PC-9 (cell line): ENCODE measurements at regions not wholly inside any gene's neighbourhood (a gene's known extent, or its start where the extent isn't known, plus 50 kb on each side); places are given as distances from the start of the nearest gene placed in this dataset.

Experiments used
- BruUV-seq: library from RNA; stranded (reverse); fragments of 400-500 nt; replicated peaks from 2 replicates; lab custom pipeline; 2021; lab: Mats Ljungman, UMichigan
- CTCF ChIA-PET: fragments of 300-600 bp; sonication (Branson Sonifier 250); formaldehyde crosslinking; loops from one replicate; lab custom pipeline; 2022; ENCODE audit warnings: antibody characterized with exemption; lab: Charles Lee
- POLR2A ChIA-PET: fragments of 300-600 bp; sonication (Branson Sonifier 250); formaldehyde crosslinking; loops from one replicate; lab custom pipeline; 2022; ENCODE audit warnings: antibody characterized with exemption; ENCODE audit not compliant: unreplicated experiment; lab: Charles Lee
- DNase-seq, 2 experiments: peaks; one replicate each; pipeline versions ENCODE4 v3.0.0 to v3.0.0-alpha.2; 2015 to 2022; ENCODE audit warnings: mixed read lengths in 1 of 2
- H2AFZ ChIP-seq: fragments of 200-600 bp; sonication (generic); 2 replicates; pipeline ENCODE4 v1.8.1; 2017; ENCODE audit warnings: antibody characterized with exemption
- H3F3A ChIP-seq: fragments of 200-600 bp; sonication (generic); 2 replicates; pipeline ENCODE4 v1.8.1; 2017; ENCODE audit warnings: antibody characterized with exemption, mild to moderate bottlenecking, low read depth; ENCODE audit not compliant: insufficient read depth
- H3K27ac ChIP-seq: fragments of 200-600 bp; sonication (generic); 2 replicates; pipeline ENCODE4 v1.6.1; 2016; ENCODE audit warnings: mixed run types
- H3K27me3 ChIP-seq: fragments of 200-600 bp; sonication (generic); 2 replicates; pipeline ENCODE4 v1.6.1; 2016; ENCODE audit warnings: low read depth, mixed run types; ENCODE audit not compliant: insufficient read depth
- H3K36me3 ChIP-seq: fragments of 200-600 bp; sonication (generic); 2 replicates; pipeline ENCODE4 v1.6.1; 2016; ENCODE audit warnings: low read depth, mixed run types
- H3K4me1 ChIP-seq: fragments of 200-600 bp; sonication (generic); replicated peaks from 2 replicates; pipeline ENCODE4 v1.6.1; 2016; ENCODE audit warnings: mixed run types; ENCODE audit not compliant: insufficient read depth
- H3K4me2 ChIP-seq: fragments of 200-600 bp; sonication (generic); 2 replicates; pipeline ENCODE4 v1.6.1; 2017; ENCODE audit warnings: mixed run types
- H3K4me3 ChIP-seq: fragments of 200-600 bp; sonication (generic); 2 replicates; pipeline ENCODE4 v1.6.1; 2016; ENCODE audit warnings: mixed run types
- H3K79me2 ChIP-seq: fragments of 200-600 bp; sonication (generic); 2 replicates; pipeline ENCODE4 v1.6.1; 2017; ENCODE audit warnings: low read depth, mixed run types
- H3K9me2 ChIP-seq: fragments of 200-600 bp; sonication (generic); 2 replicates; pipeline ENCODE4 v1.8.1; 2017; ENCODE audit warnings: mild to moderate bottlenecking; ENCODE audit not compliant: insufficient read depth
- H3K9me3 ChIP-seq: fragments of 200-600 bp; sonication (generic); 2 replicates; pipeline ENCODE4 v1.8.1; 2016; ENCODE audit warnings: low read depth; ENCODE audit not compliant: insufficient read depth
- H4K20me1 ChIP-seq: fragments of 200-600 bp; sonication (generic); 2 replicates; pipeline ENCODE4 v1.8.1; 2017; ENCODE audit not compliant: insufficient read depth
- EZH2 ChIP-seq: fragments of 200-600 bp; sonication (generic); IDR thresholded peaks from 2 replicates; pipeline ENCODE4 v1.8.0; 2017; ENCODE audit warnings: antibody characterized with exemption, low read depth
- intact Hi-C: fragments of 100-400 bp; cut with micrococcal nuclease; formaldehyde crosslinking; loops from one replicate; pipeline ENCODE4 v1.10.0; 2022; ENCODE audit not compliant: unreplicated experiment
- TF ChIP-seq, protein P1 (sequence below): fragments of 200-600 bp; sonication (generic); conservative IDR thresholded peaks from 2 replicates; pipeline ENCODE4 v1.6.1; 2017; ENCODE audit warnings: mixed run types, antibody characterized with exemption, mild to moderate bottlenecking, moderate library complexity

- Histone ChIP-seq H3K9me3 (no peaks in the 10 kb centered on the region), H4K20me1 (no peaks in the 10 kb centered on the region), H3K4me3 (no peak overlapping the region), H3K4me1 (no peaks in the 10 kb centered on the region), H3K27me3 (peaks cover 14% of the 10 kb centered on the region; the same call in 1 of the 2 replicates), H3K79me2 (no peaks in the 10 kb centered on the region), H2AFZ (no peak overlapping the region), H3K9me2 (no peaks in the 10 kb centered on the region), H3K27ac (no peak overlapping the region), H3K36me3 (no peaks in the 10 kb centered on the region), H3F3A (no peaks in the 10 kb centered on the region), H3K4me2 (peak overlapping the region; percentile 42)
- intact Hi-C loops = no loop called here
- POLR2A ChIA-PET = no interaction called here
- no peak for TF ChIP-seq EZH2
- TF ChIP-seq, protein P1, sequence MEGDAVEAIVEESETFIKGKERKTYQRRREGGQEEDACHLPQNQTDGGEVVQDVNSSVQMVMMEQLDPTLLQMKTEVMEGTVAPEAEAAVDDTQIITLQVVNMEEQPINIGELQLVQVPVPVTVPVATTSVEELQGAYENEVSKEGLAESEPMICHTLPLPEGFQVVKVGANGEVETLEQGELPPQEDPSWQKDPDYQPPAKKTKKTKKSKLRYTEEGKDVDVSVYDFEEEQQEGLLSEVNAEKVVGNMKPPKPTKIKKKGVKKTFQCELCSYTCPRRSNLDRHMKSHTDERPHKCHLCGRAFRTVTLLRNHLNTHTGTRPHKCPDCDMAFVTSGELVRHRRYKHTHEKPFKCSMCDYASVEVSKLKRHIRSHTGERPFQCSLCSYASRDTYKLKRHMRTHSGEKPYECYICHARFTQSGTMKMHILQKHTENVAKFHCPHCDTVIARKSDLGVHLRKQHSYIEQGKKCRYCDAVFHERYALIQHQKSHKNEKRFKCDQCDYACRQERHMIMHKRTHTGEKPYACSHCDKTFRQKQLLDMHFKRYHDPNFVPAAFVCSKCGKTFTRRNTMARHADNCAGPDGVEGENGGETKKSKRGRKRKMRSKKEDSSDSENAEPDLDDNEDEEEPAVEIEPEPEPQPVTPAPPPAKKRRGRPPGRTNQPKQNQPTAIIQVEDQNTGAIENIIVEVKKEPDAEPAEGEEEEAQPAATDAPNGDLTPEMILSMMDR = no peak
- CTCF ChIA-PET = no interaction called here
- peak in 1 of 2 experiments; percentile 38 for DNase-seq
- no TSS peak for BruUV-seq
Observed at GRCh38 chr15:94080416-94080815, 150.9 kb upstream of the MCTP2 start.

DNA sequence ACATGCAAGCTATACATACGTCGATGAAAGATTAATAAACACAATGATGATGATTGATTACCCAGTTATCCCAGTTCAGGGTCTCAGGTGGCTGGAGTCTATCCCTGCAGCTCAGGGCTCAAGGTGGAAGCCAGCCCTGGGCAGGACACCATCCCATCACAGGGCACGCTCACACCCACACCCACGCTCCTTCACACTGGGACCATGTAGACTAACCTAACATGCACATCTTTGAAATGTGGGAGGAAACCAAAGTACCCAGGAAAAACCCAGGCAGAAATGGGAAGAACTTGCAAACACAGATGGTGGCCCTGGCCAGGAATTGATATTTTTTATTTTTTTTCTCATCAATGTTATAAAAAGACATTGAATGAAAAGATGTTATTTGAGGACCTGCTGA is 151.4 kb upstream of the MCTP2 start:
- Histone ChIP-seq H3K4me2 (peak overlapping the region; percentile 42), H3K4me3 (no peak overlapping the region), H3K9me3 (no peaks in the 10 kb centered on the region), H3K27me3 (peaks cover 17% of the 10 kb centered on the region; the same call in 1 of the 2 replicates), H3K4me1 (no peaks in the 10 kb centered on the region), H3K36me3 (no peaks in the 10 kb centered on the region), H4K20me1 (no peaks in the 10 kb centered on the region), H3K9me2 (no peaks in the 10 kb centered on the region), H3K27ac (no peak overlapping the region), H3F3A (no peaks in the 10 kb centered on the region), H3K79me2 (no peaks in the 10 kb centered on the region), H2AFZ (no peak overlapping the region)
- POLR2A ChIA-PET = no interaction called here
- CTCF ChIA-PET = no interaction called here
- intact Hi-C loops = no loop called here
- no TSS peak for BruUV-seq
- TF ChIP-seq, protein P1 = no peak
- TF ChIP-seq EZH2 = no peak
- no peak for DNase-seq

DNA sequence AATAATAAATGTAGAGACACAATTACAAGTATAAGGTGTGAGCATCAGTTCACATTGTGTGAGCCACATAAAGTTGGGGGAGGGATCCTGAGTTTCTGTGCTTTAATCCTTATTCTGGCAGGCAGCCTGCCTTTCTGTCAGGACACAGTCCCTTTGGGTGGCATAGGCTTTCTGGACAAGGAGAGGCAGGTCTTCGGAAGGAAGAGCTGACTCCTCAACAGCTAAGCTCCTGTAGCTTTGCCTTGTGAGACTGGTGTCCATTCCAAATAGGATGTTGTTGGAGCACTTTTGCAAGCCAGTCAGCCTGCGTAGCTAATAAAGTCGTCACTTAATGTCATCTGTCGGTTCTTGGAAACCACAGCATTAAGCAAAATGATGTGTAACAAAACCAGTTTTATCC is 151.9 kb upstream of the MCTP2 start:
- H3F3A ChIP-seq = no peaks in the 10 kb centered on the region
- DNase-seq = no peak
- no peaks in the 10 kb centered on the region for H3K36me3 ChIP-seq
- H3K9me3 ChIP-seq = no peaks in the 10 kb centered on the region
- BruUV-seq = no TSS peak
- no peaks in the 10 kb centered on the region for H4K20me1 ChIP-seq
- no peak overlapping the region for H2AFZ ChIP-seq
- H3K4me1 ChIP-seq = no peaks in the 10 kb centered on the region
- ChIA-PET CTCF (no interaction called here), POLR2A (interaction anchor here (0.5 kb wide), 1 partner anchor 186 kb away, joined by 3 read pairs; no protein-coding TSS in a partner anchor)
- H3K9me2 ChIP-seq = no peaks in the 10 kb centered on the region
- intact Hi-C loops = no loop called here
- no peak overlapping the region for H3K4me3 ChIP-seq
- no peak overlapping the region for H3K4me2 ChIP-seq
- H3K27ac ChIP-seq = no peak overlapping the region
- no peak for TF ChIP-seq EZH2
- TF ChIP-seq, protein P1 = no peak
- H3K27me3 ChIP-seq = peaks cover 17% of the 10 kb centered on the region; the same call in 1 of the 2 replicates
- H3K79me2 ChIP-seq = no peaks in the 10 kb centered on the region
